GM12891 (cell line): ENCODE measurements at regions not wholly inside any gene's neighbourhood (a gene's known extent, or its start where the extent isn't known, plus 50 kb on each side); places are given as distances from the start of the nearest gene placed in this dataset.
"Not testable (repeated sequence)": the region's sequence is repeated elsewhere in the genome, so short reads cannot be mapped to it uniquely, and the experiment has no call there.

Experiments
- POLR2A ChIP-seq: IDR thresholded peaks from 2 replicates; pipeline ENCODE4 v1.6.1; 2011; ENCODE audit warnings: low read depth, low read length, control low read depth
- POLR2AphosphoS5 ChIP-seq: IDR thresholded peaks from 2 replicates; pipeline ENCODE4 v1.6.1; 2011; ENCODE audit warnings: low read depth, low read length, control low read depth
- SPI1 ChIP-seq: IDR thresholded peaks from 2 replicates; pipeline ENCODE4 v1.6.1; 2011; ENCODE audit warnings: low read depth, low read length, control low read depth

- not testable (repeated sequence) for TF ChIP-seq POLR2AphosphoS5, POLR2A, SPI1
These were observed 57.9 kb upstream of the GPR31 start for GRCh38 chr6:167215429-167216250.
